Brain microvascular endothelial cell (primary cell): ENCODE measurements at regions not wholly inside any gene's neighbourhood (a gene's known extent, or its start where the extent isn't known, plus 50 kb on each side); places are given as distances from the start of the nearest gene placed in this dataset.
A peak's percentile ranks its signal among the peaks of the same experiment; 100 is the strongest.

ENCODE experiments used
- DNase-seq: peaks from one replicate; pipeline ENCODE4 v3.0.0-alpha.2; 2020
- H3K27ac ChIP-seq: fragments of 250-450 bp; sonication (Bioruptor Pico); 2 replicates; pipeline ENCODE4 v1.5.1; 2020; ENCODE audit warnings: mild to moderate bottlenecking, moderate library complexity
- H3K27me3 ChIP-seq: fragments of 250-450 bp; sonication (Bioruptor Pico); replicated peaks from 2 replicates; pipeline ENCODE4 v1.5.1; 2020; ENCODE audit warnings: mild to moderate bottlenecking
- H3K36me3 ChIP-seq: fragments of 250-450 bp; sonication (Bioruptor Pico); replicated peaks from 2 replicates; pipeline ENCODE4 v1.5.1; 2020; ENCODE audit warnings: mild to moderate bottlenecking
- H3K4me3 ChIP-seq: 2 replicates; pipeline ENCODE4 v1.5.1; 2011; ENCODE audit warnings: low read depth, mild to moderate bottlenecking, control low read depth, low read length, moderate library complexity
- CTCF ChIP-seq: IDR thresholded peaks from 2 replicates; pipeline ENCODE4 v1.5.1; 2011; ENCODE audit warnings: low read depth, mild to moderate bottlenecking, moderate library complexity, low read length, control low read depth, inconsistent platforms; ENCODE audit errors: missing control alignments
- in situ Hi-C: cut with HindIII; loops from 2 replicates; pipeline ENCODE4 v1.10.0; 2017; ENCODE audit warnings: low sequenced_read_pairs, low pct_ligation_motif_present

GRCh38 chr2:150417278-150417677 lies 70.2 kb downstream of the RND3 start:
- in situ Hi-C loops, result no loop called here
- Histone ChIP-seq H3K27ac (no peak overlapping the region), H3K36me3 (no peaks in the 10 kb centered on the region), H3K27me3 (no peaks in the 10 kb centered on the region), H3K4me3 (no peak overlapping the region)
- DNase-seq, result no peak
- TF ChIP-seq CTCF, result no peak

- Histone ChIP-seq H3K27ac (no peak overlapping the region), H3K27me3 (no peaks in the 10 kb centered on the region), H3K36me3 (no peaks in the 10 kb centered on the region), H3K4me3 (no peak overlapping the region)
- no peak for DNase-seq
- TF ChIP-seq CTCF, result no peak
- in situ Hi-C loops, result no loop called here
Observed at GRCh38 chr2:150415022-150415421, 72.4 kb downstream of the RND3 start.

GRCh38 chr2:150413910-150414309 lies 73.6 kb downstream of the RND3 start:
- TF ChIP-seq CTCF, result no peak
- no peak for DNase-seq
- Histone ChIP-seq H3K27ac (no peak overlapping the region), H3K36me3 (no peaks in the 10 kb centered on the region), H3K27me3 (no peaks in the 10 kb centered on the region), H3K4me3 (no peak overlapping the region)
- in situ Hi-C loops, result no loop called here

DNA sequence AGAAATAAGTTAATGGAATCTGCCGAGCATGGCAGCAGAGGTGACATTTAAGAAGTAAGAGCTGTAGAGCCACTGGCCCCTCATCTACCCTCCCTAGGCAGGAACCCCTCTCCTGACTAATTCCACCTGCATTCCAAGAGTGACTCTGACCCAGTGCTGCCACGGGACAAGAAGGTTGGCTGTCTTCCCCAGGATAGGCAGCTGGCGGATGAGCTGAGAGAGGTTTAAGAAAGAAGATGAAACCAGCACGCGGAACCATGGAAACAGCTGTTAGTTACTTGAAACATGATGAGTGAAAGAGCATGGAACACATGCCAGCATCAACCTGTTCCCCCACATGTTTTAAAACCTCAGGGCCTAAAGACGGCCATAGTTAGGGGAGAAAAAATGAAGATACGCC lies 74.1 kb downstream of the RND3 start:
- in situ Hi-C loops, result no loop called here
- Histone ChIP-seq H3K27ac (no peak overlapping the region), H3K4me3 (no peak overlapping the region), H3K27me3 (no peaks in the 10 kb centered on the region), H3K36me3 (no peaks in the 10 kb centered on the region)
- DNase-seq, result no peak
- TF ChIP-seq CTCF, result no peak

GRCh38 chr2:150410809-150411208 lies 76.7 kb downstream of the RND3 start:
- Histone ChIP-seq H3K36me3 (no peaks in the 10 kb centered on the region), H3K4me3 (no peak overlapping the region), H3K27me3 (no peaks in the 10 kb centered on the region), H3K27ac (no peak overlapping the region)
- no peak for TF ChIP-seq CTCF
- in situ Hi-C loops, result no loop called here
- peak; percentile 80 for DNase-seq

GRCh38 chr2:150409196-150409595 lies 78.3 kb downstream of the RND3 start:
- Histone ChIP-seq H3K27me3 (no peaks in the 10 kb centered on the region), H3K27ac (no peak overlapping the region), H3K36me3 (no peaks in the 10 kb centered on the region), H3K4me3 (no peak overlapping the region)
- peak; percentile 5 for DNase-seq
- TF ChIP-seq CTCF, result no peak
- in situ Hi-C loops, result no loop called here
